ENCODE measurements at regions not wholly inside any gene's neighbourhood (a gene's known extent, or its start where the extent isn't known, plus 50 kb on each side); places are given as distances from the start of the nearest gene placed in this dataset.
"Not testable (repeated sequence)": the region's sequence is repeated elsewhere in the genome, so short reads cannot be mapped to it uniquely, and the experiment has no call there.

- not testable (repeated sequence) for H3K4me3 ChIP-seq (replicated peaks in 1 of 4; ENCODE audit: control extremely low read depth in 1 of 4, insufficient read depth in 1 of 4, low read depth in 3 of 4, low read length in 4 of 4); H3K9me3 ChIP-seq (ENCODE audit: control insufficient read depth, insufficient read depth, low read depth, low read length); DNase-seq (ENCODE audit: low read depth in 2 of 2); H3K36me3 ChIP-seq (ENCODE audit: control insufficient read depth, insufficient read depth, low read length); H3K4me2 ChIP-seq (ENCODE audit: extremely low read depth, insufficient read depth, low read length); H2AFZ ChIP-seq (ENCODE audit: low read length); H3K4me1 ChIP-seq (ENCODE audit: control insufficient read depth, extremely low read depth, insufficient read depth, low read length); H3K27ac ChIP-seq (ENCODE audit: insufficient read depth, low read length); H3K9ac ChIP-seq (ENCODE audit: insufficient read depth, low read length); H3K27me3 ChIP-seq (ENCODE audit: control insufficient read depth, insufficient read depth, low read length); H4K20me1 ChIP-seq (ENCODE audit: control insufficient read depth, extremely low read depth, insufficient read depth, low read length)
- peaks cover 66% of the 10 kb centered on the region for H3K79me2 ChIP-seq (ENCODE audit: control insufficient read depth, insufficient read depth, low read length)
These were observed 362.4 kb downstream of the BCL2L11 start for GRCh38 chr2:111482987-111483679.

GRCh38 chr2:111484097-111484496, 363.4 kb downstream of the BCL2L11 start:
- not testable (repeated sequence) for H3K4me1 ChIP-seq (ENCODE audit: control insufficient read depth, extremely low read depth, insufficient read depth, low read length); H2AFZ ChIP-seq (ENCODE audit: low read length); H3K9ac ChIP-seq (ENCODE audit: insufficient read depth, low read length); H3K9me3 ChIP-seq (ENCODE audit: control insufficient read depth, insufficient read depth, low read depth, low read length); H4K20me1 ChIP-seq (ENCODE audit: control insufficient read depth, extremely low read depth, insufficient read depth, low read length); H3K36me3 ChIP-seq (ENCODE audit: control insufficient read depth, insufficient read depth, low read length); H3K27ac ChIP-seq (ENCODE audit: insufficient read depth, low read length); H3K4me3 ChIP-seq (replicated peaks in 1 of 4; ENCODE audit: control extremely low read depth in 1 of 4, insufficient read depth in 1 of 4, low read depth in 3 of 4, low read length in 4 of 4); DNase-seq (ENCODE audit: low read depth in 2 of 2); H3K4me2 ChIP-seq (ENCODE audit: extremely low read depth, insufficient read depth, low read length); H3K27me3 ChIP-seq (ENCODE audit: control insufficient read depth, insufficient read depth, low read length)
- H3K79me2 ChIP-seq (ENCODE audit: control insufficient read depth, insufficient read depth, low read length) = peaks cover 64% of the 10 kb centered on the region

GRCh38 chr2:111485895-111486294, 365.2 kb downstream of the BCL2L11 start:
- not testable (repeated sequence) for H4K20me1 ChIP-seq (ENCODE audit: control insufficient read depth, extremely low read depth, insufficient read depth, low read length); H2AFZ ChIP-seq (ENCODE audit: low read length); H3K4me3 ChIP-seq (replicated peaks in 1 of 4; ENCODE audit: control extremely low read depth in 1 of 4, insufficient read depth in 1 of 4, low read depth in 3 of 4, low read length in 4 of 4); H3K27ac ChIP-seq (ENCODE audit: insufficient read depth, low read length); H3K4me1 ChIP-seq (ENCODE audit: control insufficient read depth, extremely low read depth, insufficient read depth, low read length); H3K27me3 ChIP-seq (ENCODE audit: control insufficient read depth, insufficient read depth, low read length); H3K4me2 ChIP-seq (ENCODE audit: extremely low read depth, insufficient read depth, low read length); H3K9me3 ChIP-seq (ENCODE audit: control insufficient read depth, insufficient read depth, low read depth, low read length); H3K9ac ChIP-seq (ENCODE audit: insufficient read depth, low read length); DNase-seq (ENCODE audit: low read depth in 2 of 2); H3K36me3 ChIP-seq (ENCODE audit: control insufficient read depth, insufficient read depth, low read length)
- H3K79me2 ChIP-seq (ENCODE audit: control insufficient read depth, insufficient read depth, low read length) = peaks cover 58% of the 10 kb centered on the region

GRCh38 chr2:111488451-111488850, 367.7 kb downstream of the BCL2L11 start:
- not testable (repeated sequence) for H3K4me2 ChIP-seq (ENCODE audit: extremely low read depth, insufficient read depth, low read length); H3K9me3 ChIP-seq (ENCODE audit: control insufficient read depth, insufficient read depth, low read depth, low read length); H3K9ac ChIP-seq (ENCODE audit: insufficient read depth, low read length); DNase-seq (ENCODE audit: low read depth in 2 of 2); H3K36me3 ChIP-seq (ENCODE audit: control insufficient read depth, insufficient read depth, low read length); H3K4me3 ChIP-seq (replicated peaks in 1 of 4; ENCODE audit: control extremely low read depth in 1 of 4, insufficient read depth in 1 of 4, low read depth in 3 of 4, low read length in 4 of 4); H3K27ac ChIP-seq (ENCODE audit: insufficient read depth, low read length); H3K27me3 ChIP-seq (ENCODE audit: control insufficient read depth, insufficient read depth, low read length); H3K4me1 ChIP-seq (ENCODE audit: control insufficient read depth, extremely low read depth, insufficient read depth, low read length); H4K20me1 ChIP-seq (ENCODE audit: control insufficient read depth, extremely low read depth, insufficient read depth, low read length); H2AFZ ChIP-seq (ENCODE audit: low read length)
- peaks cover 49% of the 10 kb centered on the region for H3K79me2 ChIP-seq (ENCODE audit: control insufficient read depth, insufficient read depth, low read length)

GRCh38 chr2:111489460-111489859, 368.7 kb downstream of the BCL2L11 start:
- H3K4me3 ChIP-seq (replicated peaks in 1 of 4; ENCODE audit: control extremely low read depth in 1 of 4, insufficient read depth in 1 of 4, low read depth in 3 of 4, low read length in 4 of 4); H3K4me2 ChIP-seq (ENCODE audit: extremely low read depth, insufficient read depth, low read length); DNase-seq (ENCODE audit: low read depth in 2 of 2); H3K4me1 ChIP-seq (ENCODE audit: control insufficient read depth, extremely low read depth, insufficient read depth, low read length); H3K27ac ChIP-seq (ENCODE audit: insufficient read depth, low read length); H3K36me3 ChIP-seq (ENCODE audit: control insufficient read depth, insufficient read depth, low read length); H3K9ac ChIP-seq (ENCODE audit: insufficient read depth, low read length); H3K27me3 ChIP-seq (ENCODE audit: control insufficient read depth, insufficient read depth, low read length); H2AFZ ChIP-seq (ENCODE audit: low read length); H3K9me3 ChIP-seq (ENCODE audit: control insufficient read depth, insufficient read depth, low read depth, low read length); H4K20me1 ChIP-seq (ENCODE audit: control insufficient read depth, extremely low read depth, insufficient read depth, low read length): not testable (repeated sequence)
- H3K79me2 ChIP-seq (ENCODE audit: control insufficient read depth, insufficient read depth, low read length) = peaks cover 48% of the 10 kb centered on the region

GRCh38 chr2:111491181-111491580, 370.5 kb downstream of the BCL2L11 start:
- H3K36me3 ChIP-seq (ENCODE audit: control insufficient read depth, insufficient read depth, low read length); H3K4me2 ChIP-seq (ENCODE audit: extremely low read depth, insufficient read depth, low read length); H3K27me3 ChIP-seq (ENCODE audit: control insufficient read depth, insufficient read depth, low read length); H4K20me1 ChIP-seq (ENCODE audit: control insufficient read depth, extremely low read depth, insufficient read depth, low read length); H2AFZ ChIP-seq (ENCODE audit: low read length); H3K9me3 ChIP-seq (ENCODE audit: control insufficient read depth, insufficient read depth, low read depth, low read length); H3K9ac ChIP-seq (ENCODE audit: insufficient read depth, low read length); DNase-seq (ENCODE audit: low read depth in 2 of 2); H3K4me1 ChIP-seq (ENCODE audit: control insufficient read depth, extremely low read depth, insufficient read depth, low read length): not testable (repeated sequence)
- Histone ChIP-seq H3K27ac (ENCODE audit: insufficient read depth, low read length) (peak overlapping the region; percentile 9), H3K4me3 (replicated peaks in 1 of 4; ENCODE audit: control extremely low read depth in 1 of 4, insufficient read depth in 1 of 4, low read depth in 3 of 4, low read length in 4 of 4) (peak overlapping the region in 1 of 4 experiments; percentile 43), H3K79me2 (ENCODE audit: control insufficient read depth, insufficient read depth, low read length) (peaks cover 40% of the 10 kb centered on the region)

- H4K20me1 ChIP-seq (ENCODE audit: control insufficient read depth, extremely low read depth, insufficient read depth, low read length); H2AFZ ChIP-seq (ENCODE audit: low read length); H3K27me3 ChIP-seq (ENCODE audit: control insufficient read depth, insufficient read depth, low read length); H3K9me3 ChIP-seq (ENCODE audit: control insufficient read depth, insufficient read depth, low read depth, low read length); DNase-seq (ENCODE audit: low read depth in 2 of 2); H3K36me3 ChIP-seq (ENCODE audit: control insufficient read depth, insufficient read depth, low read length); H3K4me1 ChIP-seq (ENCODE audit: control insufficient read depth, extremely low read depth, insufficient read depth, low read length); H3K9ac ChIP-seq (ENCODE audit: insufficient read depth, low read length): not testable (repeated sequence)
- H3K79me2 ChIP-seq (ENCODE audit: control insufficient read depth, insufficient read depth, low read length) = peaks cover 38% of the 10 kb centered on the region
- peak overlapping the region in 3 of 4 experiments; percentile 29 to 43 (median 33) for H3K4me3 ChIP-seq (replicated peaks in 1 of 4; ENCODE audit: control extremely low read depth in 1 of 4, insufficient read depth in 1 of 4, low read depth in 3 of 4, low read length in 4 of 4)
- peak overlapping the region; percentile 78 for H3K4me2 ChIP-seq (ENCODE audit: extremely low read depth, insufficient read depth, low read length)
- H3K27ac ChIP-seq (ENCODE audit: insufficient read depth, low read length) = peak overlapping the region; percentile 27
These were observed 370.9 kb downstream of the BCL2L11 start for GRCh38 chr2:111491614-111492013.
